Liver (tissue), 3 donors: ENCODE measurements at regions not wholly inside any gene's neighbourhood (a gene's known extent, or its start where the extent isn't known, plus 50 kb on each side); places are given as distances from the start of the nearest gene placed in this dataset.

ENCODE experiments used
- EGR1 ChIP-seq, 2 donors: IDR thresholded peaks; 2 replicates each; pipeline ENCODE4 v1.6.1; 2016 to 2018; ENCODE audit warnings: antibody characterized with exemption in 2 of 2, low read depth in 2 of 2
- FOXA1 ChIP-seq: IDR thresholded peaks from 2 replicates; pipeline ENCODE4 v1.6.1; 2016; ENCODE audit warnings: antibody characterized with exemption
- FOXA2 ChIP-seq: IDR thresholded peaks from 2 replicates; pipeline ENCODE4 v1.6.1; 2016; ENCODE audit warnings: antibody characterized with exemption
- GABPA ChIP-seq, 2 donors: IDR thresholded peaks in 1 of 2; conservative IDR thresholded peaks in 1 of 2; 2 replicates each; pipeline ENCODE4 v1.6.1; 2016; ENCODE audit warnings: antibody characterized with exemption in 2 of 2, mild to moderate bottlenecking in 1 of 2, moderate library complexity in 1 of 2
- JUND ChIP-seq, 2 donors: IDR thresholded peaks; 2 replicates each; pipeline ENCODE4 v1.6.1; 2016; ENCODE audit warnings: antibody characterized with exemption in 2 of 2
- NR2F2 ChIP-seq: IDR thresholded peaks from 2 replicates; pipeline ENCODE4 v1.6.1; 2016; ENCODE audit warnings: antibody characterized with exemption
- RAD21 ChIP-seq, 2 donors: IDR thresholded peaks; 2 replicates each; pipeline ENCODE4 v1.6.1; 2016; ENCODE audit warnings: antibody characterized with exemption in 2 of 2, mild to moderate bottlenecking in 2 of 2
- SP1 ChIP-seq: IDR thresholded peaks from 2 replicates; pipeline ENCODE4 v1.6.1; 2018; ENCODE audit warnings: antibody characterized with exemption, mild to moderate bottlenecking
- TAF1 ChIP-seq: conservative IDR thresholded peaks from 2 replicates; pipeline ENCODE4 v1.6.1; 2016; ENCODE audit warnings: antibody characterized with exemption, mild to moderate bottlenecking
- YY1 ChIP-seq: IDR thresholded peaks from 2 replicates; pipeline ENCODE4 v1.6.1; 2016; ENCODE audit warnings: antibody characterized with exemption, mild to moderate bottlenecking
- TF ChIP-seq, protein P1 (sequence below): fragments of 150-350 bp; IDR thresholded peaks from 2 replicates; pipeline ENCODE4 v1.5.1; 2017; ENCODE audit warnings: improper control_type of control experiment, low read depth, low read length; ENCODE audit not compliant: missing input control
- TF ChIP-seq, protein P2 (sequence below): IDR thresholded peaks from 2 replicates; pipeline ENCODE4 v1.6.1; 2016; ENCODE audit warnings: antibody characterized with exemption
- TF ChIP-seq, protein P3 (sequence below): IDR thresholded peaks from 2 replicates; pipeline ENCODE4 v1.6.1; 2016; ENCODE audit warnings: antibody characterized with exemption, mild to moderate bottlenecking
- TF ChIP-seq, protein P4 (sequence below): IDR thresholded peaks from 2 replicates; pipeline ENCODE4 v1.6.1; 2016; ENCODE audit warnings: antibody characterized with exemption
- donor health status: healthy.
- donor health status: healthy.

DNA sequence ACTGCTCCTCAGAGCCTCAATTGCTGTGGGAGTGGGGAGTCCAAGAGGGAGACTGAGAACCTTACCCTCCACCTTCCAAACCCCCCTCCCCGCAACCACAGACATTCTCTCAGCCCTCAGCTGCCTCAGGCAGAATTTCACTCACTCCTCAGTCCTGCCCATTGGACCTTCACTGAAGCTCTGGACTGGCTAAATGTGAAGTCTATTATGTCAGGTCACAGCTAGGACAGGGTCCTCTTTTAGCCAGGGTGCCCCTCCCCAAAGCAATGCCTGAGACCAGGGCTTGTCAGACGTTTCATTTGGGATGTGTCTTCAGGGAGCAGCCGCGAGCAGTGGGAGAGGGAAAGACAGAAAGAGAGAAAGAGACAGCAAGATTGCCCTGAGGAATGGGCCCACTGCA is 199.3 kb upstream of the CCDC68 start:
- TF ChIP-seq, protein P1, sequence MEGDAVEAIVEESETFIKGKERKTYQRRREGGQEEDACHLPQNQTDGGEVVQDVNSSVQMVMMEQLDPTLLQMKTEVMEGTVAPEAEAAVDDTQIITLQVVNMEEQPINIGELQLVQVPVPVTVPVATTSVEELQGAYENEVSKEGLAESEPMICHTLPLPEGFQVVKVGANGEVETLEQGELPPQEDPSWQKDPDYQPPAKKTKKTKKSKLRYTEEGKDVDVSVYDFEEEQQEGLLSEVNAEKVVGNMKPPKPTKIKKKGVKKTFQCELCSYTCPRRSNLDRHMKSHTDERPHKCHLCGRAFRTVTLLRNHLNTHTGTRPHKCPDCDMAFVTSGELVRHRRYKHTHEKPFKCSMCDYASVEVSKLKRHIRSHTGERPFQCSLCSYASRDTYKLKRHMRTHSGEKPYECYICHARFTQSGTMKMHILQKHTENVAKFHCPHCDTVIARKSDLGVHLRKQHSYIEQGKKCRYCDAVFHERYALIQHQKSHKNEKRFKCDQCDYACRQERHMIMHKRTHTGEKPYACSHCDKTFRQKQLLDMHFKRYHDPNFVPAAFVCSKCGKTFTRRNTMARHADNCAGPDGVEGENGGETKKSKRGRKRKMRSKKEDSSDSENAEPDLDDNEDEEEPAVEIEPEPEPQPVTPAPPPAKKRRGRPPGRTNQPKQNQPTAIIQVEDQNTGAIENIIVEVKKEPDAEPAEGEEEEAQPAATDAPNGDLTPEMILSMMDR: no peak
- TF ChIP-seq YY1: no peak
- no peak for TF ChIP-seq GABPA (IDR thresholded peaks at IDR 0.05 in 1 of 2, conservative IDR thresholded peaks at IDR 0.05 in 1 of 2)
- no peak for TF ChIP-seq TAF1
- no peak for TF ChIP-seq RAD21 (IDR thresholded peaks at IDR 0.05)
- TF ChIP-seq, protein P2, sequence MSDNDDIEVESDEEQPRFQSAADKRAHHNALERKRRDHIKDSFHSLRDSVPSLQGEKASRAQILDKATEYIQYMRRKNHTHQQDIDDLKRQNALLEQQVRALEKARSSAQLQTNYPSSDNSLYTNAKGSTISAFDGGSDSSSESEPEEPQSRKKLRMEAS: no peak
- TF ChIP-seq FOXA2: no peak
- TF ChIP-seq SP1: no peak
- TF ChIP-seq, protein P3, sequence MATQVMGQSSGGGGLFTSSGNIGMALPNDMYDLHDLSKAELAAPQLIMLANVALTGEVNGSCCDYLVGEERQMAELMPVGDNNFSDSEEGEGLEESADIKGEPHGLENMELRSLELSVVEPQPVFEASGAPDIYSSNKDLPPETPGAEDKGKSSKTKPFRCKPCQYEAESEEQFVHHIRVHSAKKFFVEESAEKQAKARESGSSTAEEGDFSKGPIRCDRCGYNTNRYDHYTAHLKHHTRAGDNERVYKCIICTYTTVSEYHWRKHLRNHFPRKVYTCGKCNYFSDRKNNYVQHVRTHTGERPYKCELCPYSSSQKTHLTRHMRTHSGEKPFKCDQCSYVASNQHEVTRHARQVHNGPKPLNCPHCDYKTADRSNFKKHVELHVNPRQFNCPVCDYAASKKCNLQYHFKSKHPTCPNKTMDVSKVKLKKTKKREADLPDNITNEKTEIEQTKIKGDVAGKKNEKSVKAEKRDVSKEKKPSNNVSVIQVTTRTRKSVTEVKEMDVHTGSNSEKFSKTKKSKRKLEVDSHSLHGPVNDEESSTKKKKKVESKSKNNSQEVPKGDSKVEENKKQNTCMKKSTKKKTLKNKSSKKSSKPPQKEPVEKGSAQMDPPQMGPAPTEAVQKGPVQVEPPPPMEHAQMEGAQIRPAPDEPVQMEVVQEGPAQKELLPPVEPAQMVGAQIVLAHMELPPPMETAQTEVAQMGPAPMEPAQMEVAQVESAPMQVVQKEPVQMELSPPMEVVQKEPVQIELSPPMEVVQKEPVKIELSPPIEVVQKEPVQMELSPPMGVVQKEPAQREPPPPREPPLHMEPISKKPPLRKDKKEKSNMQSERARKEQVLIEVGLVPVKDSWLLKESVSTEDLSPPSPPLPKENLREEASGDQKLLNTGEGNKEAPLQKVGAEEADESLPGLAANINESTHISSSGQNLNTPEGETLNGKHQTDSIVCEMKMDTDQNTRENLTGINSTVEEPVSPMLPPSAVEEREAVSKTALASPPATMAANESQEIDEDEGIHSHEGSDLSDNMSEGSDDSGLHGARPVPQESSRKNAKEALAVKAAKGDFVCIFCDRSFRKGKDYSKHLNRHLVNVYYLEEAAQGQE: no peak
- TF ChIP-seq EGR1 (IDR thresholded peaks at IDR 0.05; ENCODE audit: low read depth in 2 of 2): no peak
- TF ChIP-seq NR2F2: no peak
- TF ChIP-seq, protein P4, sequence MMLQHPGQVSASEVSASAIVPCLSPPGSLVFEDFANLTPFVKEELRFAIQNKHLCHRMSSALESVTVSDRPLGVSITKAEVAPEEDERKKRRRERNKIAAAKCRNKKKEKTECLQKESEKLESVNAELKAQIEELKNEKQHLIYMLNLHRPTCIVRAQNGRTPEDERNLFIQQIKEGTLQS: no peak
- TF ChIP-seq JUND (IDR thresholded peaks at IDR 0.05): no peak
- no peak for TF ChIP-seq FOXA1
